ENCODE measurements at regions not wholly inside any gene's neighbourhood (a gene's known extent, or its start where the extent isn't known, plus 50 kb on each side); places are given as distances from the start of the nearest gene placed in this dataset.

GRCh38 chr12:32010631-32011336 is 51.6 kb downstream of the RESF1 start:
- DNase-seq (ENCODE audit: low read depth, low spot score), result no peak

GRCh38 chr12:32012249-32012785 is 53.1 kb downstream of the RESF1 start:
- DNase-seq (ENCODE audit: low read depth, low spot score), result no peak

- DNase-seq (ENCODE audit: low read depth, low spot score), result no peak
Observed at GRCh38 chr12:32015036-32015435, 55.8 kb downstream of the RESF1 start.

- no peak for DNase-seq (ENCODE audit: low read depth, low spot score)
Observed at GRCh38 chr12:32016680-32017482, 57.7 kb downstream of the RESF1 start.

GRCh38 chr12:32021346-32021773 is 62.1 kb downstream of the RESF1 start:
- no peak for DNase-seq (ENCODE audit: low read depth, low spot score)

GRCh38 chr12:32022387-32022786 is 63.2 kb downstream of the RESF1 start:
- DNase-seq (ENCODE audit: low read depth, low spot score), result peak; percentile 84

GRCh38 chr12:32023861-32024260 is 64.6 kb downstream of the RESF1 start:
- DNase-seq (ENCODE audit: low read depth, low spot score), result peak; percentile 74

GRCh38 chr12:32024884-32025592 is 65.8 kb downstream of the RESF1 start:
- DNase-seq (ENCODE audit: low read depth, low spot score), result peak; percentile 37

GRCh38 chr12:32025906-32026305 is 66.7 kb downstream of the RESF1 start:
- no peak for DNase-seq (ENCODE audit: low read depth, low spot score)

GRCh38 chr12:32027684-32028365 is 68.6 kb downstream of the RESF1 start:
- no peak for DNase-seq (ENCODE audit: low read depth, low spot score)

- no peak for DNase-seq (ENCODE audit: low read depth, low spot score)
Observed at GRCh38 chr12:32030151-32030550, 70.9 kb downstream of the RESF1 start.

- DNase-seq (ENCODE audit: low read depth, low spot score), result no peak
Observed at GRCh38 chr12:32030676-32031075, 71.5 kb downstream of the RESF1 start.

- DNase-seq (ENCODE audit: low read depth, low spot score), result no peak
Observed at GRCh38 chr12:32031109-32031508, 71.9 kb downstream of the RESF1 start.

- DNase-seq (ENCODE audit: low read depth, low spot score), result no peak
Observed at GRCh38 chr12:32032205-32032810, 73.1 kb downstream of the RESF1 start.

GRCh38 chr12:32033406-32033805 is 73.2 kb upstream of the BICD1 start:
- no peak for DNase-seq (ENCODE audit: low read depth, low spot score)

- DNase-seq (ENCODE audit: low read depth, low spot score), result peak; percentile 61
Observed at GRCh38 chr12:32034045-32034444, 72.6 kb upstream of the BICD1 start.

- DNase-seq (ENCODE audit: low read depth, low spot score), result no peak
Observed at GRCh38 chr12:32036477-32037263, 70.0 kb upstream of the BICD1 start.

GRCh38 chr12:32039347-32039746 is 67.3 kb upstream of the BICD1 start:
- peak; percentile 65 for DNase-seq (ENCODE audit: low read depth, low spot score)

GRCh38 chr12:32039917-32040575 is 66.6 kb upstream of the BICD1 start:
- DNase-seq (ENCODE audit: low read depth, low spot score), result peak; percentile 48

Data from ELF-1 (cell line).